ENCODE measurements at regions not wholly inside any gene's neighbourhood (a gene's known extent, or its start where the extent isn't known, plus 50 kb on each side); places are given as distances from the start of the nearest gene placed in this dataset.

DNA sequence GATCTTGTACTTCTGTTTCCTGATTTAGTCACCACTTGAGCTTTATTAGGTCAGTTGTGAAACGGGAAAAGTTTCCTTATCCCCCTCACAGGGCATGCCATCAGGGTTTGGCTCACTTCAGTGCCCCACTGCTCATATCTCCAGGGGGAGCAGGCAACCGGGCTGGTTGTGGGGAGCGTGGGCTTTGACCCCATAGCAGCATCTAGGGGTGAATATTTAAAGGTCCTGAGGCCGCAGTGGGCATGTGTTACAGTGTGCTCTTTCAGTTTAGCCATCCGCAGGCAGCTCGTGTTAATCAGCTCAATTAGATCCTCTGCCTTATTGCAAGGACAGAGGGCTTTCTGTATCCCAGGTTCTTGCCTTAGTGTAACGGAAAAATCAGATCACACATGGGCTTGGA, 71.9 kb downstream of the MRPL46 start:
- Histone ChIP-seq H3K27ac (ENCODE audit: low read length) (no peak overlapping the region), H3K27me3 (ENCODE audit: control insufficient read depth, insufficient read depth, low read length) (no peaks in the 10 kb centered on the region), H3K4me3 (ENCODE audit: low read length) (no peak overlapping the region), H3K4me1 (ENCODE audit: control insufficient read depth, insufficient read depth, low read length) (no peaks in the 10 kb centered on the region), H3K9me3 (ENCODE audit: control insufficient read depth, insufficient read depth, low read length) (no peaks in the 10 kb centered on the region), H3K36me3 (ENCODE audit: control insufficient read depth, insufficient read depth, low read length) (no peaks in the 10 kb centered on the region)
- DNase-seq (ENCODE audit: low read depth, low spot score): no peak
- no CpG with 5 or more reads among the region's 7 CpGs for WGBS (ENCODE audit: insufficient coverage, insufficient read length)

DNA sequence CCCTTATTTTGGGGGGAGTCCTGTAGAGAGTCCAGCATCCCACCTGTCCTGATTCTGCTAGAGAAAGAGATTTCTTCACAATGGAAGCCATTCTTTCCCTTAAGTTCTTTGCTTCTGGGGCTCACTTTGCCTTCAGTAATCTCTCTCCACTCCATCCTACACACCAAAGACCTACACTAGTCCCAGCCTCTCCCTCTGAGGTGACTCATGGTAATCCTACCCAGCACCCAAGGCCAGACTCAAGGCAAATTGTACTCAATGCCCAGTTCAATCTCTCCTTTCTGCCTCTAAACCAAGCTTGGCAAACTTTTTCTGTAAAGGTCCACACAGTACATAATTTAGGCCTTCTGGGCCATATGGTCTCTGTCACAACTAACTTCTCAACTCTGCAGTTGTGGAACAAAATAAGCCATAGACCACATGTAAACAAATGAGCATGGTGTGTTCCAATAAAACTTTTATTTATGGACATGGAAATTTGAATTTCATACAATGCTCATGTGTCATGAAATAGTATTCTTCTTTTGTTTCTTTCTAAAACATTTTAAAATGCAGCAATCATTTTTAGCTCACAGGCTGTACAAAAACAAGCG, 72.5 kb downstream of the MRPL46 start:
- H3K9me3 ChIP-seq (ENCODE audit: control insufficient read depth, insufficient read depth, low read length): no peaks in the 10 kb centered on the region
- H3K36me3 ChIP-seq (ENCODE audit: control insufficient read depth, insufficient read depth, low read length): no peaks in the 10 kb centered on the region
- DNase-seq (ENCODE audit: low read depth, low spot score): no peak
- H3K27ac ChIP-seq (ENCODE audit: low read length): no peak overlapping the region
- no peak overlapping the region for H3K4me3 ChIP-seq (ENCODE audit: low read length)
- H3K4me1 ChIP-seq (ENCODE audit: control insufficient read depth, insufficient read depth, low read length): no peaks in the 10 kb centered on the region
- WGBS (ENCODE audit: insufficient coverage, insufficient read length): no CpG with 5 or more reads among the region's 1 CpG
- H3K27me3 ChIP-seq (ENCODE audit: control insufficient read depth, insufficient read depth, low read length): no peaks in the 10 kb centered on the region

DNA sequence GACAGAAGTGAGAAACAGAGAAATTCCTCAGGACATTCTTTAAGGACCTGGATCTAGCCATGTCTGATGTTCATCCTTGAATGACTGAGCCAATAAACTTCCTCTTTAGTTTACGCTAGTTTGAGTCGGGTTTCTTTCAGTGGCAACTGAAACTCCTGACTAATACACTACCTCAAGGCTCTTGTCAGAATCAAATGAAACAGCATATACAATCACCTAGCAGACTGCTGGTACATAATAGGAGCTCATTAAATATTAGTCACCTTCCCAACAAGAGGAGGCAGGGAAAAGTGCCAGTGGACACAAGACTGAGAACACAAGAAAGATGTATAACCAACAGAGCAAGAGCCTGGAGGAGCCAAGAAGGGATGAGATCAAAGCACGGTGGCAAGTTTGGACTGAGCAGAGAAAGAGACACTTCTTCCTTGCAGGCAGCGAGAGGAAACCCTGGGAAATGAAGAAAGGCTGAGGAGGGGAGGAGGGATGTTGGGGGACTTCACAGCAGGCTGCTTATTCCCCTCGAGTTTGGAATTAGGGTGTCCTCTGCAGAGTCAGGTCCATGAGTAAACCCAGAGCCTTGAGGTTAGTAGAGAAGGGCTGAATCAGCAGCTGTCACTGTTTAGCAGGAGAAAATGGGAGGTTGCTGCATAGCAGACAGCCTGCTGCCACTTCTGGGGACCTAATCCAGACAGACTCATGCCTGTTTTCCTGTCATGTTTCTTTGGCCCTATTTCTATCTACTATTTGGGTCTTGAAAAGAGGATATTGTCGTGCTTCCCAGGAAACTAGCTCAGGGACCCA, 73.3 kb downstream of the MRPL46 start:
- Histone ChIP-seq H3K27me3 (ENCODE audit: control insufficient read depth, insufficient read depth, low read length) (no peaks in the 10 kb centered on the region), H3K27ac (ENCODE audit: low read length) (no peak overlapping the region)
- no peak for DNase-seq (ENCODE audit: low read depth, low spot score)

DNA sequence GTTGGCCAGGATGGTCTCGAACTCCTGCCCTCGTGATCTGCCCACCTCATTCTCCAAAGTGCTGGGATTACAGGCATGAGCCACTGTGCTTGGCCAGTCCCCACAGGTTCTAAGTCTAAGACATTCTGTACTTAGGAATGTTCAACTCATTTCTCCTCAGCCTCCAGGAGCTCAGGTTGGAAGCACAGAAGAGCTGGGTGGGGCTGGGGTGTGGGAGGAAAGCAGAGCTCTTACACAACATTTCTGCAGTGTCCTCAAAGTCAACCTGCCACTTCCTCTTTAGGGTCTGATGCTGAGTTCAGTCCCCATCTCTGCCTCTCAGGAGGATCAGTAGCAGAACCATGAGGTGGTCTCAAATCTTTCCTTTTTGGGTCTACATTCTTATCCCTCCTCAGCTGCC, 75.5 kb downstream of the MRPL46 start:
- DNase-seq (ENCODE audit: low read depth, low spot score): no peak

More for the DNA sequence above, 73.3 kb downstream of the MRPL46 start:
- Histone ChIP-seq H3K4me1 (ENCODE audit: control insufficient read depth, insufficient read depth, low read length) (no peaks in the 10 kb centered on the region), H3K9me3 (ENCODE audit: control insufficient read depth, insufficient read depth, low read length) (no peaks in the 10 kb centered on the region), H3K36me3 (ENCODE audit: control insufficient read depth, insufficient read depth, low read length) (no peaks in the 10 kb centered on the region), H3K4me3 (ENCODE audit: low read length) (no peak overlapping the region)
- WGBS (ENCODE audit: insufficient coverage, insufficient read length): no CpG with 5 or more reads among the region's 6 CpGs

DNA sequence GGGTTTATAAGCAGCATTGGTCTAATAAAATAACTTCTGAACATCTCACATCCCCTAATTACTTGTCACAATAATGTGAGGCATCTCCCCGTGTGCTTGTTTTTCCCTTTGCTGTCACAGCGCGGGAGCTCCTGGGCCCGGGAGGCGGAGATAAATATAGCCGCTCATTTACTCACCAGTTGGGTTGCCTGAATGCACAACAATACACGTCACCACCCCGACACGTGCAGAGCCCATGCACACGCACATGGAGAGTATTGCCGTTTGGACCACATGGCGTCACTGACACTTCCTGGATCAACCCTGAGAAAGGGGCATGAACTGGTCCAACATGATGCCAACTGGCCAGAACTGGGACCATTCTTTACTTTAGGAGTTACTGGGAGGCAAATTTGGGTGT, 76.2 kb downstream of the MRPL46 start:
- no peak overlapping the region for H3K4me3 ChIP-seq (ENCODE audit: low read length)
- H3K27me3 ChIP-seq (ENCODE audit: control insufficient read depth, insufficient read depth, low read length): no peaks in the 10 kb centered on the region
- no peaks in the 10 kb centered on the region for H3K4me1 ChIP-seq (ENCODE audit: control insufficient read depth, insufficient read depth, low read length)
- no peak overlapping the region for H3K27ac ChIP-seq (ENCODE audit: low read length)
- no peaks in the 10 kb centered on the region for H3K9me3 ChIP-seq (ENCODE audit: control insufficient read depth, insufficient read depth, low read length)
- no peaks in the 10 kb centered on the region for H3K36me3 ChIP-seq (ENCODE audit: control insufficient read depth, insufficient read depth, low read length)
- no peak for DNase-seq (ENCODE audit: low read depth, low spot score)
- WGBS (ENCODE audit: insufficient coverage, insufficient read length): no CpG with 5 or more reads among the region's 12 CpGs

More for the DNA sequence above, 75.5 kb downstream of the MRPL46 start:
- WGBS (ENCODE audit: insufficient coverage, insufficient read length): no CpG with 5 or more reads among the region's 2 CpGs
- Histone ChIP-seq H3K4me1 (ENCODE audit: control insufficient read depth, insufficient read depth, low read length) (no peaks in the 10 kb centered on the region), H3K9me3 (ENCODE audit: control insufficient read depth, insufficient read depth, low read length) (no peaks in the 10 kb centered on the region), H3K4me3 (ENCODE audit: low read length) (no peak overlapping the region), H3K36me3 (ENCODE audit: control insufficient read depth, insufficient read depth, low read length) (no peaks in the 10 kb centered on the region), H3K27ac (ENCODE audit: low read length) (no peak overlapping the region), H3K27me3 (ENCODE audit: control insufficient read depth, insufficient read depth, low read length) (no peaks in the 10 kb centered on the region)

DNA sequence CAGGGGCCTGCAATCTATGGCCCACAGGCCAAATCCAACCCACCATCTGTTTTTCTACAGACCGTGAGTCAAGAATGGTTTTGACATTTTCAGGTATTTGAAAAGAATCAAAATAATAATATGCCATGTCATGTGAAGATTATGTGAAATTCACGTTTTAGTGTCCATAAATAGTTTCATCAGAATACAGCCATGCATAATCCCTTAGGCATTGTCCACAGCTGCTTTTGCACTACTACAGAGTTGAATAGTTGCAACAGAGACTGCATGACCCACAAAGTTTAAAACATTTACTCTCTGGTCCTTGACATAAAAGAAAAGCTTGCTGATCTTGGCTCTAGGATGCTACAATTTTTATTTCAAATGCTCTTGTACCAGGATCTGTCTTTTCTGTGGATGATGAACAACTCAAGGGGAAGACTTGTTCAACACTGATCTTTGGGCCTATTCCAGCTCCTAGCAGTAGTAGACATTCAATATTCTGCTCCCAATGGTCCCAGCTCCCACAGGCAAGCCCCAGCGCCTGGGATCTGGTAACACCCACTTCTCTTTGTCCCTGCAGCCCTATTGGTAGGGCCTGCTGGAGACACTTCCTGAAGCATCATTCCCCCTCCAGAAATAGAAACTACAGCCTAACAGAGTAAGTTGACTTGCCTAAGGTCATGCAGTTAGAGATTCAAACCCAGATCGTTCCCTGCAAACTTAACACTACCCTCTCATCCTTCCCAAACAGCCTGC, 76.9 kb downstream of the MRPL46 start:
- H3K36me3 ChIP-seq (ENCODE audit: control insufficient read depth, insufficient read depth, low read length): no peaks in the 10 kb centered on the region
- no peak overlapping the region for H3K27ac ChIP-seq (ENCODE audit: low read length)
- H3K27me3 ChIP-seq (ENCODE audit: control insufficient read depth, insufficient read depth, low read length): no peaks in the 10 kb centered on the region
- no CpG with 5 or more reads among the region's 4 CpGs for WGBS (ENCODE audit: insufficient coverage, insufficient read length)
- H3K4me1 ChIP-seq (ENCODE audit: control insufficient read depth, insufficient read depth, low read length): no peaks in the 10 kb centered on the region
- no peak for DNase-seq (ENCODE audit: low read depth, low spot score)
- H3K9me3 ChIP-seq (ENCODE audit: control insufficient read depth, insufficient read depth, low read length): no peaks in the 10 kb centered on the region
- no peak overlapping the region for H3K4me3 ChIP-seq (ENCODE audit: low read length)

DNA sequence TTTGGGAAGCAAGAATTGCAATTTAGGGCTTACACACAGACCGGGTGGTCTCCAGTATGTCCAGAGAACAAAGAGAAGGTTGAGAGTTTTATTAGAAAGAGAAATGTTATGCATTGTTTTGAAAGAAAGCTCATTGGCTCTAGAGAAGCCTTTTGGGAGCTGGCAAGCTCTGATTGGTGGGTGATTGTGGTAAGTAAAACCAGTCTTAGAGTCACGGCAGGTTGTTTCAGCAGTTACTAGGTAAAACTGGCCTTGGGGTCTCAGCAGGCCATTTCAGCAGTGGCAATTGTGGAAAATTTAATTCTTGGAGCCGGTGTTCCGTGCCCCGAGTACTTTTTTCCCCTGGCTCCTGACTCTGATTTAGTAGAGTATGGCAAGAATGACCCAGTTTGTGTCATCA, 78.1 kb downstream of the MRPL46 start:
- Histone ChIP-seq H3K27me3 (ENCODE audit: control insufficient read depth, insufficient read depth, low read length) (no peaks in the 10 kb centered on the region), H3K9me3 (ENCODE audit: control insufficient read depth, insufficient read depth, low read length) (no peaks in the 10 kb centered on the region), H3K4me3 (ENCODE audit: low read length) (no peak overlapping the region), H3K27ac (ENCODE audit: low read length) (no peak overlapping the region), H3K4me1 (ENCODE audit: control insufficient read depth, insufficient read depth, low read length) (no peaks in the 10 kb centered on the region), H3K36me3 (ENCODE audit: control insufficient read depth, insufficient read depth, low read length) (no peaks in the 10 kb centered on the region)
- DNase-seq (ENCODE audit: low read depth, low spot score): no peak
- no CpG with 5 or more reads among the region's 5 CpGs for WGBS (ENCODE audit: insufficient coverage, insufficient read length)

DNA sequence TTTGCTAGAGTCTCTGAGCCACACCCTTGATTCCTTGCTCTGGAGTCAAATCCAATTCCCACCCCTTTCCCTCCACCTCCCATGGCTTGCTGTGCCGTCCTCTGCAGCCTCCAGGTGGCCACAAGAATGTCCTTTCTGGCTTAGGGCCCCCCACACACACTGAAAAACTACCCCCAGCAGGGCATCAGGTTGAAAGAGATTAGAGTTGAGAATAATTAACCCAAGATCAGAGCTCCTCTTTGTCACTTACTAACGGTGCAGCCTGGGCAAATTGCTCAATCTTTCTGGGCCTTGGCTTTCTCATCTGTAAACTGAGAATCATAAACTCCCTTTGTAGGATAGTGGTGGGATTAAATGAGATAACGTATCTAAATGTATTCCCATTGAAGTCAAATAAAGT, 78.5 kb downstream of the MRPL46 start:
- WGBS (ENCODE audit: insufficient coverage, insufficient read length): no CpG with 5 or more reads among the region's 3 CpGs
- H3K4me3 ChIP-seq (ENCODE audit: low read length): no peak overlapping the region

DNA sequence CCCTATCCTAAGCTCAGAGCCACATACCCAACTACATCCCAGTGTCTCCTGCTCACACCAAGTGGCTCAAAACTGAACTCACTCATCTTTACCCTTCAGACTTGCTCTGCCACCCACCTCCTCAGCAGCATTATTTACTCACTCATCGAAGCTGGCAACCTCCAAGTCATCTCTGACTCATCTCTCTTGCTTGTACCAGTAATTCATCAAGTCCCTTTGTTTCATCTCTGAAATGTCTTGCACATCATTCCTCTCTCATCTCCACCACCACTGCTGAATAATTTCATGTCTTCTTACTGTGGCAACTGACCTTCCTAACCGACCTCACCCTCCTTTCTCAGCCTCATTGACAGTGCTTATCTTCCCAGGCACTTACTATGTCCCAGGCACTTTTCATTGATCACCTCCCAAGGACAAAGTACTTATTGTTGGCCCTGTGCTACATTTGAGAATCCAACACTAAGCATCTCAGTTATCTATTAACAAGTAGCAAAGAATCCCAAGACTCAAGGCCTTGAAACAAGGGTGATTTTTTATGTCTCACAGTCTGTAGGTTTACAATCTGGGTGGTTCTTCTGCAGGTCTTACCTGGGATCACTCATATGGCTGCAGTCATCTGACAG, 82.0 kb downstream of the MRPL46 start:
- Histone ChIP-seq H3K9me3 (ENCODE audit: control insufficient read depth, insufficient read depth, low read length) (no peaks in the 10 kb centered on the region), H3K27ac (ENCODE audit: low read length) (no peak overlapping the region), H3K4me3 (ENCODE audit: low read length) (no peak overlapping the region), H3K27me3 (ENCODE audit: control insufficient read depth, insufficient read depth, low read length) (no peaks in the 10 kb centered on the region), H3K36me3 (ENCODE audit: control insufficient read depth, insufficient read depth, low read length) (no peaks in the 10 kb centered on the region), H3K4me1 (ENCODE audit: control insufficient read depth, insufficient read depth, low read length) (no peaks in the 10 kb centered on the region; the same call in 1 of the 2 replicates)
- DNase-seq (ENCODE audit: low read depth, low spot score): no peak
- no CpG with 5 or more reads among the region's 2 CpGs for WGBS (ENCODE audit: insufficient coverage, insufficient read length)

More for the DNA sequence above, 78.5 kb downstream of the MRPL46 start:
- no peaks in the 10 kb centered on the region for H3K4me1 ChIP-seq (ENCODE audit: control insufficient read depth, insufficient read depth, low read length)
- H3K27me3 ChIP-seq (ENCODE audit: control insufficient read depth, insufficient read depth, low read length): no peaks in the 10 kb centered on the region
- no peak for DNase-seq (ENCODE audit: low read depth, low spot score)
- no peaks in the 10 kb centered on the region for H3K9me3 ChIP-seq (ENCODE audit: control insufficient read depth, insufficient read depth, low read length)
- no peak overlapping the region for H3K27ac ChIP-seq (ENCODE audit: low read length)
- H3K36me3 ChIP-seq (ENCODE audit: control insufficient read depth, insufficient read depth, low read length): no peaks in the 10 kb centered on the region

DNA sequence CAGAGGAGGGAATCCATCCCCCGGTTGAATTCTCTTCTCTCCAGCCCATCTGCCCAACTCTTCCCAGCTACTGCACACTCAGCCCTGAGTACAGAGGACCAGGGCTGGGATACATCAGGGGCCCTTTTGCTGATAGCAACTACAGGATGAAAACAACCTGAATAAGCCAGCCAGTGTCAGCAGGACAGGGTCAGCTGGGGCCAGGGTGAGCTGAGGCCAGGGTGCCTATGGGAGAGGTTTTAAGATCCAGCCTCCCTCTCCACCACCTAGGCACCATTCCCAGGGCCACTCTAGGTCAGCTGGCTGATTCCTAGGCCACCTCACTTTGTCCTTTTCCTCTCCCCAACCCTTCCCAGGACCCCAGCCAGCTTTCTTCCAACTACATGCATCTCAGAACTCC, 83.8 kb downstream of the MRPL46 start:
- no peak overlapping the region for H3K27ac ChIP-seq (ENCODE audit: low read length)
- H3K27me3 ChIP-seq (ENCODE audit: control insufficient read depth, insufficient read depth, low read length): no peaks in the 10 kb centered on the region
- H3K36me3 ChIP-seq (ENCODE audit: control insufficient read depth, insufficient read depth, low read length): no peaks in the 10 kb centered on the region
- no peak for DNase-seq (ENCODE audit: low read depth, low spot score)
- no peak overlapping the region for H3K4me3 ChIP-seq (ENCODE audit: low read length)
- no CpG with 5 or more reads among the region's 1 CpG for WGBS (ENCODE audit: insufficient coverage, insufficient read length)
- no peaks in the 10 kb centered on the region for H3K9me3 ChIP-seq (ENCODE audit: control insufficient read depth, insufficient read depth, low read length)
- no peaks in the 10 kb centered on the region; the same call in 1 of the 2 replicates for H3K4me1 ChIP-seq (ENCODE audit: control insufficient read depth, insufficient read depth, low read length)
